ENCODE measurements at regions not wholly inside any gene's neighbourhood (a gene's known extent, or its start where the extent isn't known, plus 50 kb on each side); places are given as distances from the start of the nearest gene placed in this dataset.

- no peak for DNase-seq (ENCODE audit: low spot score)
Observed at GRCh38 chr5:2132497-2132847, 249.7 kb upstream of the IRX4 start.

- no peak for DNase-seq (ENCODE audit: low spot score)
Observed at GRCh38 chr5:2131826-2132496, 249.2 kb upstream of the IRX4 start.

GRCh38 chr5:2131196-2131595 lies 248.5 kb upstream of the IRX4 start:
- DNase-seq (ENCODE audit: low spot score): no peak

- DNase-seq (ENCODE audit: low spot score): no peak
Observed at GRCh38 chr5:2130361-2130760, 247.6 kb upstream of the IRX4 start.

GRCh38 chr5:2129568-2130272 lies 247.0 kb upstream of the IRX4 start:
- no peak for DNase-seq (ENCODE audit: low spot score)

GRCh38 chr5:2128686-2129355 lies 246.1 kb upstream of the IRX4 start:
- DNase-seq (ENCODE audit: low spot score): no peak

GRCh38 chr5:2126512-2126911 lies 243.8 kb upstream of the IRX4 start:
- DNase-seq (ENCODE audit: low spot score): no peak

GRCh38 chr5:2125901-2126265 lies 243.2 kb upstream of the IRX4 start:
- DNase-seq (ENCODE audit: low spot score): no peak

GRCh38 chr5:2125171-2125900 lies 242.6 kb upstream of the IRX4 start:
- no peak for DNase-seq (ENCODE audit: low spot score)

- no peak for DNase-seq (ENCODE audit: low spot score)
Observed at GRCh38 chr5:2124434-2125170, 241.9 kb upstream of the IRX4 start.

GRCh38 chr5:2123874-2124273 lies 241.1 kb upstream of the IRX4 start:
- DNase-seq (ENCODE audit: low spot score): no peak

- DNase-seq (ENCODE audit: low spot score): no peak
Observed at GRCh38 chr5:2120361-2120760, 237.6 kb upstream of the IRX4 start.

GRCh38 chr5:2119573-2119972 lies 236.8 kb upstream of the IRX4 start:
- no peak for DNase-seq (ENCODE audit: low spot score)

GRCh38 chr5:2113348-2114131 lies 230.8 kb upstream of the IRX4 start:
- no peak for DNase-seq (ENCODE audit: low spot score)

GRCh38 chr5:2112173-2113025 lies 229.7 kb upstream of the IRX4 start:
- no peak for DNase-seq (ENCODE audit: low spot score)

- no peak for DNase-seq (ENCODE audit: low spot score)
Observed at GRCh38 chr5:2111569-2112105, 228.9 kb upstream of the IRX4 start.

GRCh38 chr5:2110934-2111462 lies 228.3 kb upstream of the IRX4 start:
- no peak for DNase-seq (ENCODE audit: low spot score)

GRCh38 chr5:2110137-2110933 lies 227.6 kb upstream of the IRX4 start:
- DNase-seq (ENCODE audit: low spot score): no peak

GRCh38 chr5:2109566-2109965 lies 226.8 kb upstream of the IRX4 start:
- DNase-seq (ENCODE audit: low spot score): no peak
